ENCODE measurements at regions not wholly inside any gene's neighbourhood (a gene's known extent, or its start where the extent isn't known, plus 50 kb on each side); places are given as distances from the start of the nearest gene placed in this dataset.
A peak's percentile ranks its signal among the peaks of the same experiment; 100 is the strongest.

DNA sequence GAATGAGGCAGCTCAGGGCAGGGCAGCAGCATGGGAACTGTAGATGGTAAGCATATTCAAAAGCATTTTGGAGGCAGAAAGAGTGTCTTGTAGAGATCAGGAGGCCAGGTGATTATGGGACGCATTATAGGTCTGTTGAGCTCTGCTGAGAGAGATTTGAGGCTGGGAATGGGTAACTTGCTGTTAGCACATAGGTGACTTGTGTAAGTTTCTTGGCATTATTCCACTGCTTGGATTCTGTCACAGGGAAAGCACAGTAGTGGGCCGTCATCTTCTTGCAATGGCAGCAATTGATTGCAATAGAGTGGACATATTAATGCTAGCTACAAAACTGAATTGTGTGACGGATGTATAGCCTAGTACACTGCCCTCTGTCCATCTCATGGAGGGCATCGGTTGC, 434.3 kb upstream of the IGFBP3 start:
- H3K27me3 ChIP-seq (ENCODE audit: control insufficient read depth, insufficient read depth, low read length), result no peaks in the 10 kb centered on the region
- TF ChIP-seq, protein P1, sequence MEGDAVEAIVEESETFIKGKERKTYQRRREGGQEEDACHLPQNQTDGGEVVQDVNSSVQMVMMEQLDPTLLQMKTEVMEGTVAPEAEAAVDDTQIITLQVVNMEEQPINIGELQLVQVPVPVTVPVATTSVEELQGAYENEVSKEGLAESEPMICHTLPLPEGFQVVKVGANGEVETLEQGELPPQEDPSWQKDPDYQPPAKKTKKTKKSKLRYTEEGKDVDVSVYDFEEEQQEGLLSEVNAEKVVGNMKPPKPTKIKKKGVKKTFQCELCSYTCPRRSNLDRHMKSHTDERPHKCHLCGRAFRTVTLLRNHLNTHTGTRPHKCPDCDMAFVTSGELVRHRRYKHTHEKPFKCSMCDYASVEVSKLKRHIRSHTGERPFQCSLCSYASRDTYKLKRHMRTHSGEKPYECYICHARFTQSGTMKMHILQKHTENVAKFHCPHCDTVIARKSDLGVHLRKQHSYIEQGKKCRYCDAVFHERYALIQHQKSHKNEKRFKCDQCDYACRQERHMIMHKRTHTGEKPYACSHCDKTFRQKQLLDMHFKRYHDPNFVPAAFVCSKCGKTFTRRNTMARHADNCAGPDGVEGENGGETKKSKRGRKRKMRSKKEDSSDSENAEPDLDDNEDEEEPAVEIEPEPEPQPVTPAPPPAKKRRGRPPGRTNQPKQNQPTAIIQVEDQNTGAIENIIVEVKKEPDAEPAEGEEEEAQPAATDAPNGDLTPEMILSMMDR (IDR thresholded peaks at IDR 0.05; ENCODE audit: borderline replicate concordance, extremely low read depth, insufficient read depth), result no peak
- H3K4me1 ChIP-seq (ENCODE audit: control insufficient read depth in 2 of 3, insufficient read depth in 2 of 3, low read depth in 1 of 3, low read length in 3 of 3), result no peaks in the 10 kb centered on the region
- no peaks in the 10 kb centered on the region for H3K9me3 ChIP-seq (ENCODE audit: control insufficient read depth in 2 of 3, insufficient read depth in 1 of 3, low read length in 3 of 3)
- DNase-seq, result no peak
- FAIRE-seq, result no peak
- no peaks in the 10 kb centered on the region for H3K36me3 ChIP-seq (ENCODE audit: control insufficient read depth in 2 of 3, insufficient read depth in 3 of 3, low read length in 3 of 3)
- H3K9ac ChIP-seq (ENCODE audit: low read length in 3 of 3), result no peak overlapping the region
- no peak overlapping the region for H3K27ac ChIP-seq (ENCODE audit: low read depth in 2 of 2, low read length in 2 of 2)
- no peak overlapping the region for H3K4me3 ChIP-seq (ENCODE audit: low read length in 3 of 3)
- intact Hi-C loops (cut with DNase I), result no loop called here

DNA sequence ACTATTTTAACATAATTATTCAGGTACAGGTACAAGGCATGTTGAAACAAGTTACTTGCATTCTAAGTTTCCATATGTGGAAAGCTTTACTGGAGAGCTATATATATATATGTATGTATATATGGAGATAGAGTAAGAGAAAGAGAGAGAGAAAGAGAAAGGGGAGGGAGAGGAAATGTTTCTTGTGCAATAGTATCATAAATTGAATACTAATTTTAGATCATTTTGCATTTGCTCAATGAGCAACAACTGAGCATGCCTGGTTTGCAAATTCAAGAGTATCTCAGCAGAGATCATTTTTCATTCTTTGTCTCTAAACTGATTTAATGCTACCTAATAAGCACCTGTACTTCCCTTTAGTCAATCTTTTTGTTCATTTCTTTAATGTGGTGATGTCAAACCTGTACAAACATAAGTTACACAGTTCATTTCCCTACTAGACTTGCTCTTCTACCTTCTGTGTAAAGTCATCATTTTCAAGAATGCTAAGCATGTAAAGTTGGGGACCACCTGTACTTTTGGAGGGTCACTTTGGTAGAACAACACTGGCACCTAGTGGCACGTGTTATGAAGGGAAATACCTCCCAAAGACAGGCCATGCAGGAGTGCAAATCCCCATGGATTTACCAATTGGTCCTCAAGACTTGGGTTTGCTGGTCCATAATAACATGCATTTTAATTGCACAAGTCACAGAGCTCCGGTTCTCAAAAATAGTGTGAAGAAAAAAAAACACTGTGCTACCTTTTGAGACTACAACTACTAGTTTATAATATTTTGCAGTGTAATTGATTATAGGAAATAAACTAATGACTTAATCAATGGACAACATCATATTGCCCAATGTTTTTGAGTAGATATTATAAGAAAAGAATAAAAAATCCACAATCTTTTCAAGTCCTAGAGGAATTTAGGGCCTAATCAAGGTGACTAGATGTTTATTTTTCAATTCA, 431.2 kb upstream of the IGFBP3 start:
- intact Hi-C loops (cut with DNase I), result loop anchor here (5.0 kb wide), 1 partner anchor 430 kb away; the partner anchor contains the start of gene IGFBP3
- no peak overlapping the region for H3K27ac ChIP-seq (ENCODE audit: low read depth in 2 of 2, low read length in 2 of 2)
- H3K9me3 ChIP-seq (ENCODE audit: control insufficient read depth in 2 of 3, insufficient read depth in 1 of 3, low read length in 3 of 3), result no peaks in the 10 kb centered on the region
- no peak overlapping the region for H3K9ac ChIP-seq (ENCODE audit: low read length in 3 of 3)
- TF ChIP-seq, protein P1 (IDR thresholded peaks at IDR 0.05; ENCODE audit: borderline replicate concordance, extremely low read depth, insufficient read depth), result peak; percentile 74
- no peak overlapping the region for H3K4me3 ChIP-seq (ENCODE audit: low read length in 3 of 3)
- peak in 4 of 5 donors; percentile 77 to 90 (median 86) for DNase-seq
- H3K36me3 ChIP-seq (ENCODE audit: control insufficient read depth in 2 of 3, insufficient read depth in 3 of 3, low read length in 3 of 3), result no peaks in the 10 kb centered on the region
- no peaks in the 10 kb centered on the region for H3K4me1 ChIP-seq (ENCODE audit: control insufficient read depth in 2 of 3, insufficient read depth in 2 of 3, low read depth in 1 of 3, low read length in 3 of 3)
- H3K27me3 ChIP-seq (ENCODE audit: control insufficient read depth, insufficient read depth, low read length), result no peaks in the 10 kb centered on the region
- peak; percentile 72 for FAIRE-seq

DNA sequence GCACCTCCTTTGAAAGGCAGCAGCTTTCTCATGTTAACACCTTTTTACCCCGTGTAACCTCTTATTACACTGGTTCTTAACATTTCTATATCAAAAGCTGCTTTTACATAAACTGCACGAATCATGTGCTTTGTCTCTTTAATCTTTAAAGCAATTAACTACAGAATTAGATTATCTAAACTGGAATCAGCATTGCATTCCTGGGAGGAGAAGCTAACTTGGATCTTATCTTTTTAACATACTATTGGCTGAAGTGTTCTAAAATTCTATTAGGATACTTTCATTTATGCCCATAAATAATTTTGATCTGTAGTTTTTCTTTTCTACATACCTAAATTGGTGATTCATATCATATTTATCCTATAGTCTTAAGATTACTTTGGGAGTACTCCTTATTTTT, 428.4 kb upstream of the IGFBP3 start:
- intact Hi-C loops (cut with DNase I), result no loop called here
- TF ChIP-seq, protein P1 (IDR thresholded peaks at IDR 0.05; ENCODE audit: borderline replicate concordance, extremely low read depth, insufficient read depth), result no peak
- no peak for FAIRE-seq

More for the DNA sequence above, 428.4 kb upstream of the IGFBP3 start:
- H3K27ac ChIP-seq (ENCODE audit: low read depth in 2 of 2, low read length in 2 of 2), result no peak overlapping the region
- H3K27me3 ChIP-seq (ENCODE audit: control insufficient read depth, insufficient read depth, low read length), result no peaks in the 10 kb centered on the region
- H3K9me3 ChIP-seq (ENCODE audit: control insufficient read depth in 2 of 3, insufficient read depth in 1 of 3, low read length in 3 of 3), result no peaks in the 10 kb centered on the region
- H3K4me3 ChIP-seq (ENCODE audit: low read length in 3 of 3), result no peak overlapping the region
- no peaks in the 10 kb centered on the region for H3K4me1 ChIP-seq (ENCODE audit: control insufficient read depth in 2 of 3, insufficient read depth in 2 of 3, low read depth in 1 of 3, low read length in 3 of 3)
- H3K9ac ChIP-seq (ENCODE audit: low read length in 3 of 3), result no peak overlapping the region
- H3K36me3 ChIP-seq (ENCODE audit: control insufficient read depth in 2 of 3, insufficient read depth in 3 of 3, low read length in 3 of 3), result no peaks in the 10 kb centered on the region
- DNase-seq, result no peak
